Ovary (tissue), 3 donors: ENCODE measurements at regions not wholly inside any gene's neighbourhood (a gene's known extent, or its start where the extent isn't known, plus 50 kb on each side); places are given as distances from the start of the nearest gene placed in this dataset.

ENCODE experiments used
- POLR2A ChIP-seq: fragments of 450-650 bp; IDR thresholded peaks from one replicate; pipeline ENCODE4 v1.6.1; 2017; ENCODE audit warnings: antibody characterized with exemption, mild to moderate bottlenecking, moderate library complexity
- TF ChIP-seq, protein P1 (sequence below), 3 donors: fragments of 450-650 bp in 2 of 3; fragments of 200-600 bp in 1 of 3; IDR thresholded peaks; one replicate each; pipeline versions ENCODE4 v1.5.1 to v1.8.0; 2016 to 2022; ENCODE audit warnings: antibody characterized with exemption in 3 of 3, mild to moderate bottlenecking in 1 of 3
- donor health status: DM: no; HTN: no; CAD: no.

GRCh38 chr6:167445568-167445967 is 120.7 kb downstream of the TTLL2 start:
- TF ChIP-seq POLR2A = no peak
- TF ChIP-seq, protein P1, sequence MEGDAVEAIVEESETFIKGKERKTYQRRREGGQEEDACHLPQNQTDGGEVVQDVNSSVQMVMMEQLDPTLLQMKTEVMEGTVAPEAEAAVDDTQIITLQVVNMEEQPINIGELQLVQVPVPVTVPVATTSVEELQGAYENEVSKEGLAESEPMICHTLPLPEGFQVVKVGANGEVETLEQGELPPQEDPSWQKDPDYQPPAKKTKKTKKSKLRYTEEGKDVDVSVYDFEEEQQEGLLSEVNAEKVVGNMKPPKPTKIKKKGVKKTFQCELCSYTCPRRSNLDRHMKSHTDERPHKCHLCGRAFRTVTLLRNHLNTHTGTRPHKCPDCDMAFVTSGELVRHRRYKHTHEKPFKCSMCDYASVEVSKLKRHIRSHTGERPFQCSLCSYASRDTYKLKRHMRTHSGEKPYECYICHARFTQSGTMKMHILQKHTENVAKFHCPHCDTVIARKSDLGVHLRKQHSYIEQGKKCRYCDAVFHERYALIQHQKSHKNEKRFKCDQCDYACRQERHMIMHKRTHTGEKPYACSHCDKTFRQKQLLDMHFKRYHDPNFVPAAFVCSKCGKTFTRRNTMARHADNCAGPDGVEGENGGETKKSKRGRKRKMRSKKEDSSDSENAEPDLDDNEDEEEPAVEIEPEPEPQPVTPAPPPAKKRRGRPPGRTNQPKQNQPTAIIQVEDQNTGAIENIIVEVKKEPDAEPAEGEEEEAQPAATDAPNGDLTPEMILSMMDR (IDR thresholded peaks at IDR 0.05) = no peak
